Panc1 (cell line): ENCODE measurements at regions not wholly inside any gene's neighbourhood (a gene's known extent, or its start where the extent isn't known, plus 50 kb on each side); places are given as distances from the start of the nearest gene placed in this dataset.

Experiments used
- POLR2AphosphoS5 ChIP-seq: IDR thresholded peaks from 2 replicates; pipeline ENCODE4 v1.6.1; 2012; ENCODE audit warnings: mild to moderate bottlenecking, low read depth, low read length, moderate library complexity
- TCF7L2 ChIP-seq: IDR thresholded peaks from 2 replicates; pipeline ENCODE4 v1.6.1; 2011; ENCODE audit warnings: mild to moderate bottlenecking, low read depth, low read length, inconsistent platforms
- TF ChIP-seq, protein P1 (sequence below): fragments of 450-650 bp; IDR thresholded peaks from 2 replicates; pipeline ENCODE4 v1.5.1; 2017; ENCODE audit warnings: mild to moderate bottlenecking
- TF ChIP-seq, protein P2 (sequence below), 2 experiments: IDR thresholded peaks; 2 replicates each; pipeline ENCODE4 v1.6.1; 2011 to 2012; ENCODE audit warnings: low read depth in 2 of 2, control low read depth in 1 of 2, low read length in 1 of 2, mild to moderate bottlenecking in 1 of 2, moderate library complexity in 1 of 2; ENCODE audit not compliant: insufficient read depth in 1 of 2

- TF ChIP-seq, protein P1, sequence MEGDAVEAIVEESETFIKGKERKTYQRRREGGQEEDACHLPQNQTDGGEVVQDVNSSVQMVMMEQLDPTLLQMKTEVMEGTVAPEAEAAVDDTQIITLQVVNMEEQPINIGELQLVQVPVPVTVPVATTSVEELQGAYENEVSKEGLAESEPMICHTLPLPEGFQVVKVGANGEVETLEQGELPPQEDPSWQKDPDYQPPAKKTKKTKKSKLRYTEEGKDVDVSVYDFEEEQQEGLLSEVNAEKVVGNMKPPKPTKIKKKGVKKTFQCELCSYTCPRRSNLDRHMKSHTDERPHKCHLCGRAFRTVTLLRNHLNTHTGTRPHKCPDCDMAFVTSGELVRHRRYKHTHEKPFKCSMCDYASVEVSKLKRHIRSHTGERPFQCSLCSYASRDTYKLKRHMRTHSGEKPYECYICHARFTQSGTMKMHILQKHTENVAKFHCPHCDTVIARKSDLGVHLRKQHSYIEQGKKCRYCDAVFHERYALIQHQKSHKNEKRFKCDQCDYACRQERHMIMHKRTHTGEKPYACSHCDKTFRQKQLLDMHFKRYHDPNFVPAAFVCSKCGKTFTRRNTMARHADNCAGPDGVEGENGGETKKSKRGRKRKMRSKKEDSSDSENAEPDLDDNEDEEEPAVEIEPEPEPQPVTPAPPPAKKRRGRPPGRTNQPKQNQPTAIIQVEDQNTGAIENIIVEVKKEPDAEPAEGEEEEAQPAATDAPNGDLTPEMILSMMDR: no peak
- TF ChIP-seq, protein P2, sequence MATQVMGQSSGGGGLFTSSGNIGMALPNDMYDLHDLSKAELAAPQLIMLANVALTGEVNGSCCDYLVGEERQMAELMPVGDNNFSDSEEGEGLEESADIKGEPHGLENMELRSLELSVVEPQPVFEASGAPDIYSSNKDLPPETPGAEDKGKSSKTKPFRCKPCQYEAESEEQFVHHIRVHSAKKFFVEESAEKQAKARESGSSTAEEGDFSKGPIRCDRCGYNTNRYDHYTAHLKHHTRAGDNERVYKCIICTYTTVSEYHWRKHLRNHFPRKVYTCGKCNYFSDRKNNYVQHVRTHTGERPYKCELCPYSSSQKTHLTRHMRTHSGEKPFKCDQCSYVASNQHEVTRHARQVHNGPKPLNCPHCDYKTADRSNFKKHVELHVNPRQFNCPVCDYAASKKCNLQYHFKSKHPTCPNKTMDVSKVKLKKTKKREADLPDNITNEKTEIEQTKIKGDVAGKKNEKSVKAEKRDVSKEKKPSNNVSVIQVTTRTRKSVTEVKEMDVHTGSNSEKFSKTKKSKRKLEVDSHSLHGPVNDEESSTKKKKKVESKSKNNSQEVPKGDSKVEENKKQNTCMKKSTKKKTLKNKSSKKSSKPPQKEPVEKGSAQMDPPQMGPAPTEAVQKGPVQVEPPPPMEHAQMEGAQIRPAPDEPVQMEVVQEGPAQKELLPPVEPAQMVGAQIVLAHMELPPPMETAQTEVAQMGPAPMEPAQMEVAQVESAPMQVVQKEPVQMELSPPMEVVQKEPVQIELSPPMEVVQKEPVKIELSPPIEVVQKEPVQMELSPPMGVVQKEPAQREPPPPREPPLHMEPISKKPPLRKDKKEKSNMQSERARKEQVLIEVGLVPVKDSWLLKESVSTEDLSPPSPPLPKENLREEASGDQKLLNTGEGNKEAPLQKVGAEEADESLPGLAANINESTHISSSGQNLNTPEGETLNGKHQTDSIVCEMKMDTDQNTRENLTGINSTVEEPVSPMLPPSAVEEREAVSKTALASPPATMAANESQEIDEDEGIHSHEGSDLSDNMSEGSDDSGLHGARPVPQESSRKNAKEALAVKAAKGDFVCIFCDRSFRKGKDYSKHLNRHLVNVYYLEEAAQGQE (IDR thresholded peaks at IDR 0.05; ENCODE audit: insufficient read depth in 1 of 2, low read depth in 2 of 2, low read length in 1 of 2): no peak
- TF ChIP-seq POLR2AphosphoS5 (no peak), TCF7L2 (no peak)
These were observed 328.6 kb upstream of the C1orf87 start for GRCh38 chr1:60402216-60402615.
